ENCODE measurements at regions not wholly inside any gene's neighbourhood (a gene's known extent, or its start where the extent isn't known, plus 50 kb on each side); places are given as distances from the start of the nearest gene placed in this dataset.
A peak's percentile ranks its signal among the peaks of the same experiment; 100 is the strongest.
"Not testable (repeated sequence)": the region's sequence is repeated elsewhere in the genome, so short reads cannot be mapped to it uniquely, and the experiment has no call there.

DNA sequence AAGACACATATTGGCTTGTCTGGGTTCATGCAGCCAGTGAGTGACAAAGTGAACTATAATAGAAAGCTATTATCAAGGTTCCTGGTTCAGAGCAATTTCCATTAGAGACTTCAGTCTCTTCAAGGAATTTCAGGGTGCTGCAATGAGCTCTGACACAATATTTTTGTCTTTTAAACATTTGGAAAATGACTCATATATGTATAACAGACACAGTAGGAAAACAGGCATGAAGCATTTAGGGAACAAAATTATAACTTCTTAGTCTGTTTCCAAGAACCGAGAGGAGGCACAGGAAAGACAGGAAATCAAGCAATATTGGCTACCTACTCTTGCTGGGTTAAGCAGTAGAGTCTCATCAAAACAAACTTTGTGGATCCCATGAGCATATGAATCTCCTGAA, 170.4 kb downstream of the PTPRC start:
- peak; percentile 14 for DNase-seq

DNA sequence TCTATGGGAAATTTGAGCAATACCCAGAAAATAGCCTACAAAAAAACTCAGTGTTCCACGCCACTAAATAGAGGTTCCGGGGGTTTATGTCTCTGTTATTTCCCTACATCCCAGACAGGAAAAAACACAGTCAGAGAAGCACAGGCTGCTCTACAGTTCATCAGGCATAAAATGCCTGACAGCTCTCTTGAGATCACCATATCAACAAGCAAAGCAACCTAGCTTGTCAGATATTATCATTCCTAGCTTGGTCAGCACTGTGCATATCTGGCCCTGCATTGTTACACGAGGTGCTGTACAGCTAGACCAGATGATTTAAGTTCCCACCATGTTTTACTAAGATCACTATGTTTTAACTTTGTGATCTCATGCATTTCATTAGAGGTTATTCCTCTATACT, 172.6 kb downstream of the PTPRC start:
- DNase-seq = no peak

DNA sequence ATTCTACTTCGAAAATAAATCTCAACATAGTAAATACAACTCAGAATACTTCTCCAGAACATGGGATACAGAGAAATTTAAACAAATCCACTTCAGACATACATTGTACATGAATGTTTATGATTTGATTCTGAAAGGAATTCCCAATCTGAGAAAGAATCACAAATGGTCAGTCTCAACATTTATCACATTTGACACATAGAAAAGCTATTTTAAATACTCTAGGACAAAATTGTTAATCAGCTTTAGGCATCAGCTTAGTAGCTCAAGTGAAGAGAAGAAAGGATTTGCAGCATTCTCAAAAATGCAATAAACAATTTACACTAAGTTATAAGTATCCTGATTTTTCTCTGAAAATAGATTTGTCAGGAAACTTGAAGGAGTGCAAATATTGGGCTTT, 184.8 kb downstream of the PTPRC start:
- DNase-seq = no peak

DNA sequence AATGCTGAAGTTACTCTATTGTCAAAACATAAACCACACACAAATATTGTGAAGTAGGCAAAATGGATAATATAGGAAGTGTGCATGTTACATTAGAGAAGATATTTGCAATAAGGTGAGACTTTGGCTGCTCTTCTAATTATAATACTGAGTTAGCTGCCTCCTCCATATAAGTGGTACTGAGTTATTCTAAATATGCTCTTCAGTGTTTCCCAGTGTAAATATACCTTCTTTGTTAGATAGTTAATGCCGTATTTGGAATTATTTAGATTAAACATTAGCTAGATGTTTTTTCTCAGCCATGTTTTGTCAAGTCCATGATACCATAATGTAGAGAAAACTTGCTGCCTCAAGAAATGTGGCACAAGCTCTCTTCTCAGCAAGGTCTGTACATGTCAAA, 186.4 kb downstream of the PTPRC start:
- DNase-seq = no peak

DNA sequence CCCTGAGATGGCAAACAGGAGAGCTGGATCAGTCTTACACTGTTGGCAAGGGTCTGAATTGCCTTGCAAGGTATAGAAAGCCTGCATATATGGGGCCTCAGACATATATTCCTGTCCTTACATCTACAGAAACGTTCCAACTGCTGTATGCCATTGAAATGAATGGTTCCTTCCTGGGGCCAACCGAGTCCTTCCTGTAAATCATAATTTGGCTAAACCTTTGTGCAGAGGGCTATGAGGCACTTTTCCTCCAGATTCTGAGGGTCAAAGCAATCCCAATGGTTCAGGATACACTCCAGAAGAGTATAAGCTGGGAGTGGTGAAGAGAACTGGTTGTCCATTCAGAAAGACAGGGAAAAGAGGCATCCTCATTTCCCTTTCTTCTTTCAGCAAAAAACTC, 190.5 kb downstream of the PTPRC start:
- no peak for DNase-seq

DNA sequence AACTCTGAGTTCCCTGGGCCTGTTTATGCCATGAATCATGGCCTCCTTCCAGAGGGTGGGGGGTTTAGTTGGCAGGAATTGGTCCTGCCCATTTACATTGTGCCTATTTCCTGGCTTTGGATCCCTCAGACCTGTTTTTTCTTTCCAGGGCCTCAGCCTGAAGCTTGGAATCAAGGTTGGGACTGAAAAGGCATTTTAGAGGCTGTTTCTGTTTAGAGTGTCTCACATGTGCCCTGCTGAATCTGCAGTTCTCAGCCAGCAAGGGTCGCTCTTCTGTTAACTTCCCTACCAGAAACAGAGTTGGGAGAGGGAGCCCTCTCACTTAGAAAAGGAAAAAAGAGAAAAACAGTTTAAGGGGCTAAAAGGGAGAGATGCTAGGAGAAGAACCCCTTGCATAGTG, 191.1 kb downstream of the PTPRC start:
- DNase-seq = peak; percentile 15

DNA sequence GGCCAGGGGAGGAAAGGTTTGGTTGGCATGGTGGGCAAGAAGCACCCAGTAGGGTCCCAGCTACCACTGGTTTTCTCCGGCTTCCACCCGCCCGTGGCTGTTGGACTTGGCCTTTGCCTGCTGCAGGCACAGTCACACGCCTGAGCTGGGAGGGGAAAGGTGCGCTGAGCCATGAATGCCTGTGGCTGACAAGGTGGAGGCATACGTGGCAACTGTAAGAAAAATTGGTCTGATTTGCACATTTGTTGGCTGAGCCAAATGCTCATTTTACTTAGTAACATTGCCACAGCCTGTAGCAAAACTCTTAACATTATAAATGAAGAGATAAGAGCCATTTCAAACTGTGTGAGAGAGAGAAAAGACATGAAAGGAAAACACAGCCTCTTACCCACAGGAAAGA, 191.6 kb downstream of the PTPRC start:
- DNase-seq = no peak

DNA sequence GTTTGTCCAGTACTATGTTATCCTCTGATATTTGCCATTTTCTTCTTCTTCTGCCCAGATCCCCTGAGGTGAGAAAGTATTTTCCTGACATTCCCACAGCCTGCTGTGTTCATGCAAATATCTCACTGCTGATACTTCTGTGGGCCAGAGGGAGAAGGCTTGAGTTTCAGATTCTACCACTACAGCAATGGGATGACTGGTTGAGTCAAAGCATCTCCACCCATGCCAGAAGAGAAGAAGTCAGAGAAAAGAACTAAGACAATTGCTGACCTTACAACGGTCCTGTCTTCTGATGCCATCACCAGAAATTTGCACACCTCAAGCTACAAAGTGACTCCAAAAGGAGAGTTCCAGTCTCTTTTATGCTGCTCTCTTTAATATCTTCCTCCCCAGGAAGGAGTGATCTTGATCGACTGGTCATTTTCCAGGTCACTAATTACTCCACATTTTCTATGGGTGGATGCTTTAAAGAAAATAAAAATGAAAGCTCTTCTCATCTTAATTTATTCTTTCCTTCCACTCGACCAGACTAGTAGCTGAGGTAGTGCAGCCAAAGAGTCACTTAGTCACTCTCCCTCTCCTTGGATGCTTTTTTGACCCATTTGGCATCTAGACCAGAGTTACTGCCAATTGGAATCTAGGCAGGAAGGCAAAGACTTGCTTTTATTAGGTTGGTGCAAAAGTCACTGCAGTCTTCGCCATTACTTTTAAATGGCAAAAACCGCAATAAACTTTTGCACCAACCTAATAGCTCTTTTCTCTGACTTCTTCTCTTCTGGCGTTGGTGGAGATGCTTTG, 195.1 kb downstream of the PTPRC start:
- DNase-seq = no peak

DNA sequence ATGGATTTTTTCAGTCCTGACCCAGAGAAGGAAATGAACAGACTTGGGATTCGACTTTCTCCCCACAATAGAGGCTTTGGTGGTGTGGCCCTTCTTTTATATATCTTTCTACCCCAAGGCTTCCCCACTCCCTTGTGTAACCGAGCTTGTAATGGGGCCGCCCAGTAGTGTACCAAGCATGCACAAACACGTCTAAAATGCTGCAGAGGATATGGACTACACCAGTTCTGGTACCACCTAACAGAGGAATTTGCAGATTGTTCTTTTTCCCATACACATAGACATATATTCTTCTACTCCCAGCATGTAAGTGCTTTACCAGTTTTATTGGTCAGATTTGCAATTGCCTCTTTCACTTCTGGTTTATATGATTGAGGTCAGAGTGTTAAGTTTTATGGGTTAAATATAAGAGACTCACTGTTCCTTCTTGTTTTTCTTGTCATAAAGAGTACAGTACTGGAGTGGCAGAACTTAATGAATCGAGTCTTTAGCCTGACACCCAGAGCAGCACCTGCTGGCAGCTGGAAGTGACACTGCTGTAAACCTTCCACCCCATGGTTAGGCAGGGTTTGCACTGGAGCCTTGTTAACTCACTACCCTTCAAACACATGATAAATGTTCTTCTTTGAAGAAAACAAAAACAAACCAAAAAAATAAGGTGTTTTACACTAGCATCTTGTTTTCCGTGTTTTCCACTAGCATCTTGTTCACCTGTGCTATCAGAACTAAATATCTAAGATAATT, 198.6 kb downstream of the PTPRC start:
- DNase-seq = no peak

DNA sequence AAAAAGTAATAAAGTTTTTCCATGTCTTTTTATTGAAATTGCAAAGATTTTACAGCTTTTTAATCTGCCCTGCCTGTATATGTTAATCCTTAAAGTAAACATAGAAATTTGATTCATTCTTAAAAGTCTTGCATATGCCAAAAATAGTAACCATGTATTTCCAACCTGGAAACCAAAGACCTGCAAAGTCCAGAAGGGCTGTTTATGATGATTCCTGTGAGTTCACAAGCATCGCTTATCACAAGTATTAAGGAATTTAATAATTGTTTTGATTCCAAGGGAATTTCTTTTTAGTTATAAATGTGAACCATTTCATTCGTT, 199.1 kb downstream of the PTPRC start:
- no peak for DNase-seq

DNA sequence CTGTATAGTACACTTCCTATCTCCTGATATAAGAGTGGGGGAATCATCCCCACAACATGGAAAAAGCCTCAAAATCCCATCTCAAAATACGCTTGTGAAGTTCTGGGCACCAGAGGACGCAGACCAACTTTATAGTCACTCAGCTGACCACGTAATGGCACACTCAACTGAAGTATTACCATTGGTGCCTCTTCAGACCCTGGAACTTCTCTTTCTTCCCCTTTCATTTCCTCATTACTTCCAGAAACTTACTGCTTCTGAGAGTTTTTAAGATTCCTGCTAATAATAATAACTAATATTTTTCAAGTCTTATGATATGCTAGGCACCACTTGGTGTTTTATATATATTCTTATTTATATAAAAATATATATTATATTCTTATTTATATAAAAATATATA, 202.6 kb downstream of the PTPRC start:
- DNase-seq = no peak

DNA sequence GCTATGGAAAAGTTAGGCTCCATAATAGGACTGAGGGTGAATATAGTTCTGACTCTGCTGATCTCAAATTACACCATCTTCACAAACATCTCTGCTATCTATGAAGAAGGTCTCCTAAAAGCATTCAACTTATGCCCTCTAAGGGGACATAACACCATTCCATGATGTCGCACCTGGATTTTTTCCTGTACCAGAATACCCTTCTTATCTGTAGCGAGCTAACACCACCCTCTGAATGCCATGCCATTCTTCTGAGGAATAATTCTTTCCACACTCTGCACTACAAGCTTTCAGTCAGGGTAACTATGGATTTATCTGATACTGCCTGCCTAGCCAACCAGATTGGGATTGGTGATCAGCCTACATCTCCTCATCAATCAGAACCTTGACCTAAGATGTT, 203.8 kb downstream of the PTPRC start:
- DNase-seq = no peak

DNA sequence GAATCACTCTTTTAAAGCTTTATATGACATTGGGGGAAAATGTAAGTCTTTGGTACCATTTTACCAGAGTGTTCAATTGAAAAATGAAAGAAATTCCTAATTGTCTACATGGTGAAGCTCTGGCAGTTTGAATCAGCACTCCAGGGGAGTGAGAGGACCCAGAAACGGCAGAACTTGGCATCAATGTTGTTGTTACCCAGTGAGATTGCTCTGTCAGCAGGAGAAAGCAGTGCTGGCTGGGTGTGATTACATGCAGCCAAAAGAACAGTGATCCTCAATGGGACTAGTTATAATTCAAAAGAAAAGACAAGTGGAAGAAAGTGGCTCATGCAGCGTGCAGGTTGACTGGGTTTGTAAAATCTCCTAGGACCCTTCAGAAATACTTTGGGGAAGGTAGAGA, 206.4 kb downstream of the PTPRC start:
- DNase-seq = no peak

DNA sequence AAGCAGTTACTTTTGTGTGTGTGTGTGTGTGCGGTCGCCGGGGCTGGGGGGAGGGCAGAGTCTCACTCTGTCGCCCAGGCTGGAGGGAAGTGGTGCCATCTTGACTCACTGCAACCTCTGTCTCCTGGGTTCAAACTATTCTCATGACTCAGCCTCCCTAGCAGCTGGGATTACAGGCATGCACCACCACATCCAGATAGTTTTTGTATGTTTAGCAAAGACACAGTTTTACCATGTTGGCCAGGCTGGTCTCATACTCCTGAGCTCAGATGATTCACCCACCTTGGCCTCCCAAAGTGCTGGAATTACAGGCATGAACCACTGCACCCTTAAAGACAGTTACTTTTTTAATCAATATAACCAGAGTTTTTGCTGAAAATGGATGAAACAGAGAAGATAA, 207.0 kb downstream of the PTPRC start:
- DNase-seq = peak; percentile 47

DNA sequence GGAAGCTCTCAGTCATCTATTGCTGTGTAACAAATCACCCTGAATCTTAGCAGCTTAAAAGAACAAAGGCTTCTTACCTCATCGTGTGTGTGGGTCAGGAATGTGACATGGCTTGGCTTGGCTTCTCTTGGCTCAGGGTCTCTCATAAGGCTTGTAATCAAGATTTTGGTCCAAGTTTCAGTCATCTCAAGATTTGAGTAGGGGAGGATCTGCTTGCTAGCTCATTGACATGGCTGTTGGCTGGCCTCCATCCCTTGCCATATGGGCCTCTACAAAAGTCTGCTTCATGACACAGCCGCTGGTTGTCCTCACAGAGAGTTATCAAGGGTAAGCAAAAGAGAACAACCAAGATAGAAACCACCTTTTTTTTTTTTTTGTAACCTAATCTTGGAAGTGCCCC, 207.7 kb downstream of the PTPRC start:
- no peak for DNase-seq

DNA sequence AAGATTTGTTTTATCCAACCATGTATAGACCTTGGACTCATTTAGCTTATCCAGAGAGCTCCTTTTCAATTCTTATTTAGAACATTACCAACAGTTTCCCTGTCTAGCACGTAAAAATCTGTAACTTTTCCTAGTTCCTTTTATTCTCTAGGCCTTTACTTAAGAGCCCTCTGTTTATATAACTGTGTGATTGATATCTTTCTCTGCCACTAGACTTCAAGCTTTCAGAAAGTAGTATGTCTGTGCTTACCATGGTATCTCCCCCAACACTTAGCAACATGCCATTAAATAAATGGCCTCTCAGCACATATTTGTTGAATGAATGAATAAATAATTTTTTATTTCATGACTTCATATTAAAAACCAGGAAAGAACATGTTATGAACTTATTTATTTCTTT, 209.4 kb downstream of the PTPRC start:
- DNase-seq = no peak

DNA sequence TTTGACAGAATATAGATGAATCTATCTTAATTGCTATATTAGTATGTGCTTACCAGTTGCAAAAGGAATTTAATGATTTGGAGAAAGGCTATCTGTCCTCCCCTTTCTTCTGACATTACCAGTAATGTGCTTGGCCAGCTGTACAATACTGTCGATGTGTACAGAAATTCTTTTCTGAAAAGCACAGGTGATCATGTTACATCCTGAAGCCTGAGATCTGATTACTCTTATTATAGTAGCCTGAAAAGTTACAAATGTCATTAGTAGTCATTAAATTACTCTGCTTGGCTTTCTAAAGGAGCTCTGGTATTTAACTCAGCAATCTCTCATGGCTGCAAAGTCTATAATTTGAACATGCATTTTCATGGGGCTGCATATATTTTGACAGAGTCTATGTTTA, 209.8 kb downstream of the PTPRC start:
- no peak for DNase-seq

DNA sequence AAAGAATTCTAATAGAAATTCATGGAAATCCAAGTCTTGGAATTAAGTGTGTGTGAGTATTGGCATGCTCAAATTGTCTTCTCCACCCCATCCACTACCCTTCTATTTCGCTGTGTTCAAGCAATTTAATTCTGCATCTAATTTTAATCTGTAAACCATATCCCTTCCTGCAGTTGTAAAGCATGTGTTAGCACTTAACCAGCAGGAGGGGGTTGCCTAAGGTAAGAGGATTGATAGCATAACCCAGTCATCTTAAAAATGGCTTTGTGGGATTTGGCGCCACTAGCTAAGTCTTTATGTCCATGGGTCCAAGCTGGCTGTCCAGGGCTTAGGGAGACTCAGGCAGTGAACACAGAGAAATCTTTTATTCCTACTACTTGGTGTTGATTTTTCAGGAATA, 210.3 kb downstream of the PTPRC start:
- no peak for DNase-seq

DNA sequence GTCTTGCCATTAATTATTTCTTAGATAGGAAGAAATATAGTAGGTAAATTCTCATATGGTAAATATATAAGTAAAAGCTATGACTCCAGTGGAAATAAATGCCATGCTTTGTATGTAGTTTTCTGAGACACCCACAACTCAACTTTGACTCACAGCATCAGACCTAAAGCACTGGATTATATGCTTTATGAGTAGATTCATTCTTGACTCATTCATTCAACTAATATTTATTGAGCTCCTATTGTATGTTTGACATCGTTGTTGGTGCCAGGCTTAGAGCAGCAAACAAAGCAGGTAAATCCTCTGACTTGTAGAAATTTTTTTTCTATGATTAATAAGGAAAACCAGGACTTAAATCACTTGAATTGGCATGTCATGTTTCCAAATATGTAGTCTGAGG, 211.4 kb downstream of the PTPRC start:
- no peak for DNase-seq

DNA sequence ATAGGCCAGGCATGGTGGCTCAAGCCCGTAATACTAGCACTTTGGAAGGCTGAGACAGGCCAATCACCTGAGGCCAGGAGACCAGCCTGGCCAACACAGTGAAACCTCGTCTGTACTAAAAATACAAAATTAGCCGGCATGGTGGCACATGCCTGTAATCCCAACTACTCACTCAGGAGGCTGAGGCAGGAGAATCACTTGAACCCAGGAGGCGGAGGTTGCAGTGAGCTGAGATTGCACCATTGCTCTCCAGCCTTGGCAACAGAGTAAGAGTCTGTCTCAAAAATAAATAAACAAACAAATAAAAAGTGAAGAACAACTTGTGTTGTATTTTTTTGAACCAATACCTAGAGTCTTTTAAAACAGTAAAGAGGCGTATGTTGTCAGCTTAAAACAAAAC, 212.1 kb downstream of the PTPRC start:
- DNase-seq = not testable (repeated sequence)

DNA sequence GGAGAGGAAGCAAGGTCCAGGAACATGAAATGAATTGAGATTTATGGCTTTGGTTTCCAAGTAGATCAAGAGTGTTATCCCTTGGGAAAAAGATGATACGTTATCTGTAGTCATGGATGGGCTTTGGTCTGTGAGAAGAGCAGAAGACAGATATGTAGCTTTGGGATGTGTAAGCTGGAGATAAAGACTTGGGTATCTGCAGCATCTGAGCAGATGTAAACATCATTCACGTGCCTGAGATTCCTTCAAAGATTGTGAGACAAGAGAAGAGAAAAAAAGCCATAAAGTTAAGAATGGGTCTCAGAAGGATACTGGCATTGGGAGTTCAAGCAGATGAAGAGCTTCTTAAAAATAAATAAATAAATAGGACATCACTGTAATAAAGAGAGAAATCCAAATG, 217.8 kb downstream of the PTPRC start:
- peak; percentile 38 for DNase-seq

DNA sequence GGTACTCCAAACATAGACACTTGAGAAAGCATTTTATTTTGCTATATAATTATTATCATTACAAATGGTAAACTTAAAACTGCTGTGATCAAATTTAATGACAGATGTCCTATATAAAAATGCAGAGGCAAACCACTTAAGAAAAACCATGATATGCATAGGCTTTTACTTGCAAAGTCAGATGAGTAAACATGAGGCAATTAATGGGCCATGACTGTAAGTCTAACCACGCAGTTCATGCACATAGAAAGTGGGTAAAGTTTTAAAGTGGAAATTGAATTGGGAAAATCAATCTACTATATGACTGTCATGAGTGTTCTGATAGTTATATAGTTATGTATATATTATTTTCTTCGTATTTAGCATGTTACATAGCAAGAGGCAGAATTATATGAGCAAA, 219.2 kb downstream of the PTPRC start:
- no peak for DNase-seq

DNA sequence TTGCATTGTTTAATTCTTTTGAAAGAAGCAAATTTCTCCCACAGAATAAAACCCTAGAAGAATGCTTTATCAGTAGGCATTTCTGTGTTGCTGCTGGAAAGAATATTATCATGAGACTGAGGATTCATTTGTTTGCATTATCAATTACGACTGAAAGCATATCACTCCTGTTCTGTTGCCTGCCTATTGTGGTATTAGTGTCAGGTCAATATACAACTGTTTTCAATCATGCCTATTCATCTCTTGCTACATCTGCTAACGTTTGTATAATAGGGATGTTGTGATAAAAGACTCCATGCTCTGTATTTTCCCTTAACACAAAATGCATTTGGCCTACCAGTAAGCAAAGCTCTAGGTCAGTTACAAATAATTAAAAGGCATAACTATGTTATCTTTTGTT, 221.5 kb downstream of the PTPRC start:
- DNase-seq = no peak

DNA sequence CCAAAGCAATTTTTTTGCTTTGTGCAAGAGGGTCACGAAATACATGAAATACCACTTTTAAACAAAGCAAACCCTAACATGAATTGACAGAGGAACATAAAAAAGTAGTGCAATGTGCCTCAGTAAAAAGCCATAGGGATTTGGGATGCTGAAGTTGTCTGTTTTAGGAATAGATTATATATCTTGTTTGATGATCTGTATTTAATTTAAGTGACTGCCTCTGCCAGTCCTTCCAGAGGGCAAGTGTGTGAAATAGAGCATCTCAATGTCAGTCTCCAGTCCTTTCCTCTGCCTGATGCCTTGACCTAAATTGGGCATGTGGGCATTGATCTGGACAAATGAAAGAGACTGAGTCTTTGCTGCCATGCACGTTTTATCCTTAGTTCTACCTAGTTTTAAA, 222.8 kb downstream of the PTPRC start:
- no peak for DNase-seq

DNA sequence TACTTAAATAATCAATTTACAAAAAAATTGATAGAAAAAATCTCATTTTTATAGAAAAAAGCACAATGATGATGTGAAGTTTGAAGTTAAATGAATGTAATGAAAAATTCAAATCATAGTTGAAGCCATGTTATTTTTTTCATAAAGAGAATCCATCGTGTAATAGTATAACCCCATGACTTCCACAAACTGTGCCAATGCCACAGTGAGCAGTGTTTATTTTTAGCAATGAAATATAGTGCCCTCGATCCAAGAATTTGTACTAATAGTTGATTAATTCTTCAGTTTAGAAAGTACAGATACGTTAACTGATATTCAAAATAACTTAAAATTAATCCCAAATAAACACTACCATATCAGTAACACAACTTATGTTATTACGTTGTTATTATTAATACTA, 225.9 kb downstream of the PTPRC start:
- no peak for DNase-seq
